ENCODE measurements at regions not wholly inside any gene's neighbourhood (a gene's known extent, or its start where the extent isn't known, plus 50 kb on each side); places are given as distances from the start of the nearest gene placed in this dataset.
"Not testable (repeated sequence)": the region's sequence is repeated elsewhere in the genome, so short reads cannot be mapped to it uniquely, and the experiment has no call there.

- FAIRE-seq: no peak
Observed at GRCh38 chr9:88278036-88278435, 110.2 kb upstream of the SPIN1 start.

GRCh38 chr9:88274078-88274477 is 114.2 kb upstream of the SPIN1 start:
- no peak for FAIRE-seq

GRCh38 chr9:88272986-88273385 is 115.3 kb upstream of the SPIN1 start:
- FAIRE-seq: no peak

- FAIRE-seq: no peak
Observed at GRCh38 chr9:88270413-88270812, 117.8 kb upstream of the SPIN1 start.

DNA sequence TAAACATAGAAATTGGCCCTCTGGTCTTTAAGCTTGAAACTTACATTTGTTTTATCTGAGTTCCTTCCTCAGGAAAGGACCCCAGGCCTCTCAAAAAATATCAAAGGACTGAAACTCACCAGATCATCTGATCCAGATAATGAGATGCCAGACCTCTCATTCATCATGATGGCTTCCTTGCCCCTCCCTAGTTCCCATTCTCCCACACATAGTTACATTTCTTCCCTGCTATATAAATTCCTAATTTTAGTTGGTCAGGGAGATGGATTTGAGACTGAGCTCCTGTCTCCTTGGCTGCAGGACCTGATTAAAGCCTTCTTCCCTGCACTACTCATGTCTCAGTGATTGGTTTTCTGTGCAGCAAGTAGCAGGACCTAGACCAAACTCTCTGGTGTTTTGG is 119.4 kb upstream of the SPIN1 start:
- no peak for FAIRE-seq

- FAIRE-seq: no peak
Observed at GRCh38 chr9:88267283-88267682, 121.0 kb upstream of the SPIN1 start.

DNA sequence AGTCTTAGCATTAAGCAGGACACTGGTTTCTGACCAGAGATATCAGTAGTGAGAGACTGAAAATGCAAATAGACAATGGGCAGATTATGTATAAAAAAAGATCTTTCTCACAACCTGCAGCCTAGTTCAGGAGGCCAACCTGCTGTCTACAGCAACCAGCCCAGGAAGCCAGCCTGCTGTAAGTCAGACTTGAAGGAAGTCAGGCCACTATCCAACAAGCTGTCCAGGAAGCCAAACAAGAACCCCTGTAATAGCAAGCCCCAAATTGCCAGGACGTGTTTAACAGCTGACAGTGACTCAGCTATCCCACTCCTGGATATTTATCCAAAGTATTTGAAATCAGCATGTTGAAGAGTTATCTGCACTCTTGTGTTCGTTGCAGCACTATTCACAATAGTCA is 121.8 kb upstream of the SPIN1 start:
- FAIRE-seq: no peak

GRCh38 chr9:88259001-88259400 is 120.7 kb upstream of the SPATA31C2 start:
- FAIRE-seq: no peak

GRCh38 chr9:88258601-88259000 is 120.3 kb upstream of the SPATA31C2 start:
- FAIRE-seq: no peak

GRCh38 chr9:88258024-88258423 is 119.7 kb upstream of the SPATA31C2 start:
- no peak for FAIRE-seq

DNA sequence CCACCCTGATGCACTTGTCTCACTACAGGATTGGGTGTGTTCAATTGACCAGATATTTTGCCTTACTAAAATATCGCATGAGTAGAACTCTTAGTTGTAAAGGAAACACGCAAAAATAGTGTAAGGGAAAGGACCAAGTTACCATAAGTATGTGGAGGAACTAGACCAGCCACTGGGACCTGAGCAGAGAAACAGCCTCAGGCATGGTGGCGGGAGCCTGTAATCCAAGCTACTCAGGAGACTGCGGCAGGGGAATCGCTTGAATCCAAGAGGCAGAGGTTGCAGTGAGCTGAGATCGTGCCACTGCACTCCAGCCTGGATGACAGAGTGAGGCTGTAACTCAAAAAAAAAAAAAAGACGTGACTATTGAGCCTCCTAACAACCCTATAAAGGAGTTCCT is 117.9 kb upstream of the SPATA31C2 start:
- FAIRE-seq: no peak

DNA sequence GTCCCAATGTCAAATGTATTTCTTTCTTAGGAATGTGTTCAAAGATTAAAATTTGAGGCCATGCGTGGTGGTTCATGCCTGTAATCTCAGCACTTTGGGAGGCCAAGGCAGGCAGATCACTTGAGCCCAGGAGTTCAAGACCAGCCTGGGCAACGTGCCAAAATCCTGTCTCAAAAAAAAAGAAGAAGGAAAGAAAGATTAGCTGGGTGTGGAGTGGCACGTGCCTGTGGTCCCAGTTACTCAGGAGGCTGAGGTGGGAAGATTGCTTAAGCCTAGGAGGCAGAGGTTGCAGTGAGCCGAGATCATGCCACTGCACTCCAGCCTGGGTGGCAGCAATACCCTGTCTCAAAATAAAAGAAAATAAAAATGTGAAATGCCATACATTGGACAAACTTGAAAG is 117.5 kb upstream of the SPATA31C2 start:
- FAIRE-seq: not testable (repeated sequence)

- no peak for FAIRE-seq
Observed at GRCh38 chr9:88251903-88252302, 113.6 kb upstream of the SPATA31C2 start.

- no peak for FAIRE-seq
Observed at GRCh38 chr9:88243736-88244135, 105.5 kb upstream of the SPATA31C2 start.

DNA sequence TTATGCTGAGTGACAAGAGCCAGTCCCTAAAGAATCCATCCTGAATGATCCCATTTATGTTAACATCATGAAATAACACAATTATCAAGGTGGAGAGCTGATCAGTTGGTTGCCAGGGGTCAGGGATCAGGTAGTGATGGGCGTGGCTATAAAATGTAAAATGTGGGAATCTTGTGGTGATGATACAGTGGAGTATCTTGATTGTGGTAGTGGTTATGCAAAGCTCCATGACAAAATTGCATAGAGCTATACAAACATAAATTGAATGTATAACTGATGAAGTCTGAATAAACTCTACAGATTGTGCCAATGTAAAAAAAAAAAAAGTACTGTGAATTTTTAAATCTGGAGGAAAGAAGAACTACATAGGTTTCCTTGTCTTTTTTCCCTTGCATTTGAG is 104.6 kb upstream of the SPATA31C2 start:
- no peak for FAIRE-seq

DNA sequence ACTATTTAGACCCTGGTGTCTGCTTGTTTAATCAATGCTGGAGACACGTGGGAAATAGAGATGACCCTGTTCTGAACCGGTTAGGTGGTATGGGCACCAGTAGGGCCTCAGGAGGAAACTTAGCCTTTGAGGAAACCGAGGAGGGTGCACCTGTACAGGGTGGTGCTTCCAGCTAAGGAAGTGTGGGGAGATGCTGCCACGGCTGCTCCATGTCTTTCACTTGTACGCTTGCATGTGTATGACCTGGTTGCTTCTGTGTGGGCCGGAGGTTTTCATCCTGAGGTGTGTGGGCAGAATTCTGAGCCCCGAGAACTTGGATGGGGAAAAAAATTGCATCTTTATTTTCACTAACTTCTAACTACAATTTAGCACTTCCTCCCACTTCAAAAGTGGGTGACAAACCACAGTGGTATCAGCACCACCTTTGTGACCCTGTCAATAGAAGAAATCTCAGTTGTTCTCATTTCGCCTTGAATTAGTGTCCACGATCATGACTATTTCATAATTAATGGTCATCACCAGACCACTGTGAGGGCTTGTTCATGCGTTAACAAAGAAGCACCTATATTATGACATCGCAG is 99.8 kb upstream of the SPATA31C2 start:
- no peak for FAIRE-seq

GRCh38 chr9:88237479-88237961 is 99.2 kb upstream of the SPATA31C2 start:
- FAIRE-seq: no peak

GRCh38 chr9:88236511-88237478 is 98.5 kb upstream of the SPATA31C2 start:
- no peak for FAIRE-seq

DNA sequence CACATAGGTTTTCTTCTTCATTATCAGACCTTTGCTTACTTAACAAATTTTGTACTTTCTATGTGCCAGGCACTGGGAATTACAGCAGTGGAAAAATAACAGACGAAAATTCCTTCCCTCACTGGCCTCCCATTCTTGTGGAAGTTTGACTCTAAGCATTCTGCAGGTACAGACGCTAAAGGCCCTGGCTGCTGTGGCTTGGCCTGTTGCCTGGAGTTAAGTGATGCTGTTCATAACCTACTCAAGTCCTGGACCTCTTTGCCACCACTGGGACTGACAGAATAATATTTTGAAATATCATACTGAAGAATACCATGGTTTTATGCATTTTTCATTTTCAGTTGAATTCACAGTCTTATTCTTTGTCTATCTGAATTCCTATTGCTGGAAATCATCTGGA is 97.3 kb upstream of the SPATA31C2 start:
- no peak for FAIRE-seq

DNA sequence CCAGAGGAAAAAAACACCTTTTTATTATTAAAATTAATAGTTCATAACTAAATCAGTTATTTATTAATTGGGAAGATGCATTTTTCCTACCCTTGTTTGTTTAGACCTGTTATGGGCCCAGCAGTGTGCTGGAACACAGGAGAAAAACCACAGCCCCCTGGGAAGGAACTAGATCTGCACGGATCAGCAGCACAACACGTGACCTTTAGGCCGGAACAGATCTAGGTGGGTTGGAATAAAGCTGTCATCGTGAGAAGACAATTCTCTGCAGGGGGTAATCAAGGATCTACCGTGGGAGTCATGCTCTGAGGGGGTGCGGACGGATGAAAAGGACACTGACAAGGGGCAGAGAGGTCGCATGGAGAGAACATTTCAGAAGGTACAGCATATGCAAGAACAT is 95.8 kb upstream of the SPATA31C2 start:
- no peak for FAIRE-seq

DNA sequence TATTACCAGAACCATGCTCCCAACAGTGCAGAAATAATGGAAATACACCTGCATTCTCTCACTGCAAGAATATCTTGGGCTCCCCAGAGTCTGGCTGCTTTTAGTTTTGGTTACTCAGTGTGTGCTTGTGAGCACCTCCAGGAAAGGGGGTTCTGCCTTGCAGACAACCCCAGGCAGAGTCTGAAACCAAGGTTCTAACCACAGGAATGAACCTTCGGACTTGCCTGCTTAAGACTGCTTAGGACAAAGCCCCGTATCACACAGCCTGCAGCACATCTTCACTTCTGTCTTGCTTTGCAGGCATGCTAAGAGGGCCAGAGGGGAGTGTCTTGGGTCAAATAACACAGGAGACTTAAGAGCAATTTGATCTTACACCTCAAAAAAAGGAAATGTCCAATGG is 94.8 kb upstream of the SPATA31C2 start:
- no peak for FAIRE-seq

DNA sequence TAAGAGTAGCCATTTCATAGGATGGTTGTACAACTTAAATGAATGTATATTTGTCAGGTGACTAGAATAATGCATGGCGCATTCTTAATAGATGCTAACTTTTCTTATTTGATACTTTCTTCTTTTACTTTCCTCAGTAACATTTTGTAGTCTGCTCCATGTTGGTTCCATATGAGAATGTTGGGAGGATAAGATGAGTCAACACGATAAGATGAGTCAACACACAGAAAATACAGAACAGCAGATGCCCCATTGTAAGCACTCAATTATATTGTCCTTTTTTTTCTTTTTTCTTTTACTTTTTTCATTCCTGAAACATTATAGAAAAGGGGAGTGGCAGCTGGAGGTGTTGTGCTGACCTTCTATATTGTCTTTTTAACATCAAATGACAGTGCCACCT is 92.3 kb upstream of the SPATA31C2 start:
- no peak for FAIRE-seq

- no peak for FAIRE-seq
Observed at GRCh38 chr9:88229434-88229833, 91.2 kb upstream of the SPATA31C2 start.

DNA sequence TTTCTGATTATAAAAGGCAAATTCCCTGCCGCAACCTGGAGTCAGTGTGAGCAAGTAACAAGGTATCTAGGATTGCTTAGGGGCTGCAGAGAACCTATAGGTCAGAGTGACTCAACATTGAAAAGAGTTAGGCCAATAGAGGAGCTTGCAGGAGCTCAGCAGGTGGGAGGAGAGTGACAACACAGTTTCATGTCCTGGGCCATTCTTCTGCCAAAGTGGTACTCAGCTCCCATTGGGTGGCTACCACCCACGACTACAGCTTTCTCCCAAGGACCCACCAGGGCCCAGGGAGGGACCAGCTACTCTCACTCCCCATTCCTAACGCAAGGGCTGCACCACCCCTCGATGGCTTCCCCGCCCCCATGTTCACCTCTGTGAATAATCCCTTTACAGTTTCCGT is 86.7 kb upstream of the SPATA31C2 start:
- FAIRE-seq: no peak
